HEK293T (cell line): ENCODE measurements at regions not wholly inside any gene's neighbourhood (a gene's known extent, or its start where the extent isn't known, plus 50 kb on each side); places are given as distances from the start of the nearest gene placed in this dataset.

Source experiments
- CTCF ChIA-PET: fragments of 350-600 bp; formaldehyde crosslinking; extraction: SDS; loops from one replicate; lab custom pipeline; 2021; ENCODE audit warnings: antibody characterized with exemption, inconsistent platforms; lab: Yijun Ruan, JAX
- POLR2A ChIA-PET: fragments of 350-600 bp; formaldehyde crosslinking; extraction: SDS; loops from one replicate; lab custom pipeline; 2020; ENCODE audit warnings: antibody characterized with exemption, inconsistent platforms; lab: Yijun Ruan, JAX
- DNase-seq: peaks from one replicate; pipeline ENCODE4 v3.0.0; 2012; ENCODE audit warnings: mixed read lengths; ENCODE audit errors: extremely low spot score
- ARNT ChIP-seq: fragments of 450-650 bp; IDR thresholded peaks from 2 replicates; pipeline ENCODE4 v1.6.1; 2017; ENCODE audit warnings: mild to moderate bottlenecking
- BHLHE40 ChIP-seq: fragments of 450-650 bp; IDR thresholded peaks from 2 replicates; pipeline ENCODE4 v1.6.1; 2016; ENCODE audit warnings: mild to moderate bottlenecking, moderate library complexity, borderline replicate concordance
- CTBP1 ChIP-seq: fragments of 450-650 bp; IDR thresholded peaks from 2 replicates; pipeline ENCODE4 v1.6.1; 2016; ENCODE audit warnings: borderline replicate concordance
- ELF4 ChIP-seq: fragments of 450-650 bp; IDR thresholded peaks from 2 replicates; pipeline ENCODE4 v1.6.1; 2017; ENCODE audit warnings: antibody characterized with exemption
- FOXA1 ChIP-seq: fragments of 450-650 bp; IDR thresholded peaks from 2 replicates; pipeline ENCODE4 v1.6.1; 2016; ENCODE audit warnings: mild to moderate bottlenecking
- FOXK2 ChIP-seq: fragments of 450-650 bp; IDR thresholded peaks from 2 replicates; pipeline ENCODE4 v1.6.1; 2016; ENCODE audit warnings: mild to moderate bottlenecking
- FOXM1 ChIP-seq: fragments of 450-650 bp; IDR thresholded peaks from 2 replicates; pipeline ENCODE4 v1.6.1; 2017; ENCODE audit warnings: mild to moderate bottlenecking, borderline replicate concordance
- HDGF ChIP-seq: fragments of 450-650 bp; IDR thresholded peaks from 2 replicates; pipeline ENCODE4 v1.6.1; 2017; ENCODE audit warnings: antibody characterized with exemption, borderline replicate concordance
- L3MBTL2 ChIP-seq: fragments of 450-650 bp; conservative IDR thresholded peaks from 2 replicates; pipeline ENCODE4 v1.6.1; 2016; ENCODE audit warnings: mild to moderate bottlenecking
- LEF1 ChIP-seq: fragments of 450-650 bp; IDR thresholded peaks from 2 replicates; pipeline ENCODE4 v1.6.1; 2017; ENCODE audit warnings: mild to moderate bottlenecking, borderline replicate concordance
- NFRKB ChIP-seq: fragments of 450-650 bp; IDR thresholded peaks from 2 replicates; pipeline ENCODE4 v1.6.1; 2016; ENCODE audit warnings: mild to moderate bottlenecking, moderate library complexity
- PKNOX1 ChIP-seq: fragments of 450-650 bp; IDR thresholded peaks from 2 replicates; pipeline ENCODE4 v1.6.1; 2016
- SP1 ChIP-seq: fragments of 450-650 bp; IDR thresholded peaks from 2 replicates; pipeline ENCODE4 v1.6.1; 2017
- SUZ12 ChIP-seq: fragments of 450-650 bp; IDR thresholded peaks from 2 replicates; pipeline ENCODE4 v1.6.1; 2016; ENCODE audit warnings: mild to moderate bottlenecking
- TARDBP ChIP-seq: fragments of 450-650 bp; IDR thresholded peaks from 2 replicates; pipeline ENCODE4 v1.6.1; 2016
- ZNF384 ChIP-seq: fragments of 450-650 bp; IDR thresholded peaks from 2 replicates; pipeline ENCODE4 v1.6.1; 2016

GRCh38 chr13:33379608-33380007, 94.1 kb upstream of the STARD13 start:
- ChIA-PET POLR2A (no interaction called here), CTCF (no interaction called here)
- DNase-seq: no peak
- TF ChIP-seq CTBP1: no peak
- no peak for TF ChIP-seq LEF1
- no peak for TF ChIP-seq HDGF
- TF ChIP-seq ARNT: no peak
- no peak for TF ChIP-seq ELF4
- no peak for TF ChIP-seq SUZ12
- TF ChIP-seq ZNF384: no peak

DNA sequence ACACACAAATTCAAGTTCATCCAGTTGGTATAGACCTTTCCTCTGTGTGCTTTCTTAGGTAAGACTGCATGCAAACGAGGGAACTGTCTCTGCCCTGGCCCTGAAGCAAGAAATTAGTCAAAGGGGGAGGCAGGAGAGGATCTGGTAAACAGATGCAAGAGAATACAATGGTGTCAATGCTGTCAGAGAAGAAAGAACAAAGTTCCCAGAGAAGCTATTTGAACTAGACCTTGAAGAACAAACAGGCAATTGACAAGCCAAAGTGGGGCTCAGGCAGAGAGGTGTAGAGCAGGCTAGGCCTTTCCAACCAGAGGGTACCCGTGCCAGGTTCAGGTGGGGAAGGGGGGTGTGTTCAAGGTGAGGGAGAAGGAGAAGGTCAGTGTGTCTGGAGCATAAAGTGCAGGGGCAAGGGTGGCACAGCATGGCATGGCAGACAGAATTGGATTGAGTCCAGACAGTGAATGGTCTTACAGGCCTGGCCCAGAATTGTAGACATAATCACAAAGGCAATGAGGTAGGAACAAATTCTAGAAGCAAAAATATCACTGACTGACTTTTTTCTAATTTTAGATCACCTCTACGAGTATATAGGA, 95.0 kb upstream of the STARD13 start:
- no peak for TF ChIP-seq CTBP1
- no peak for TF ChIP-seq FOXA1
- TF ChIP-seq BHLHE40: no peak
- TF ChIP-seq ZNF384: no peak
- no peak for TF ChIP-seq SUZ12
- TF ChIP-seq ARNT: no peak
- ChIA-PET CTCF (no interaction called here), POLR2A (no interaction called here)
- no peak for DNase-seq

DNA sequence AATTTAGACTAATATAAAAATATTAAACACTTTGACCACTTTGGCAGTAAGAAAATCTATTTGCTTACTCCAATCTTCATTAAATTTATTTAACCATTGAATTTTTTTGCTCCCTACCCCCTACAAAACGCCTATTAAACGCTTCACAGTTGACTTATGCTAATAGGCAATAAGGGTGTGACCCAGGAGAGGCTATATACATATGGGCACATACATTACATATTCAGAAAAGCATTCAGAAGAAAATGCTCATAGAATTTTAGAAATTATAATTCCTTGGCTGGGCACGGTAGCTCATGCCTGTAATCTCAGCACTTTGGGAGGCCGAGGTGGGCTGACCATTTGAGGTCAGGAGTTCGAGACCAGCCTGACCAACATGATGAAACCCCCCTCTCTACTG, 95.6 kb upstream of the STARD13 start:
- POLR2A ChIA-PET: no interaction called here
- TF ChIP-seq NFRKB: no peak
- DNase-seq: no peak
- CTCF ChIA-PET: no interaction called here

DNA sequence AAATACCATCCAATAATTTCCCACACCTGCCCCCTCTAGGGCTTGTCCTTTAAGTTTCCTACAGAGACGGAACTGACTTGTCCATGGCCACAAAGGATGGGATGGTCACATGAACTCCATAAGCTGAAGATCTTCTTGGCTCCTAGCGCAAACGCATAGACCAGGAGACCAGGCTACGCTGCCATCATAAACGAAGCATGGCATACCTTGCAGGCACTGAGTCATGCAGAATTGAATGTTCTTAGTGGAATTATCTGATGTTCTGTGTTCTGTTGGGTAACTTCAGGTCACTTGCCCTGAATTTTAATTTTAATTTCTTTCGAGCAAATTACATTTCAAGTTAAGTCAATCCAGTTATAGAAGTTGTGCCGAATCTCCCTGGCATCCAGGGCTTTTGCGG, 96.4 kb upstream of the STARD13 start:
- POLR2A ChIA-PET: no interaction called here
- TF ChIP-seq L3MBTL2 (no peak), FOXK2 (no peak), BHLHE40 (no peak), SP1 (no peak), SUZ12 (no peak), ZNF384 (no peak), TARDBP (no peak), PKNOX1 (no peak), LEF1 (no peak), FOXM1 (no peak), CTBP1 (no peak), NFRKB (no peak), ELF4 (no peak)
- no peak for DNase-seq
- CTCF ChIA-PET: no interaction called here

- no peak for TF ChIP-seq FOXM1
- TF ChIP-seq FOXA1: no peak
- no peak for TF ChIP-seq TARDBP
- no peak for TF ChIP-seq ZNF384
- no peak for TF ChIP-seq L3MBTL2
- TF ChIP-seq HDGF: no peak
- CTCF ChIA-PET: no interaction called here
- DNase-seq: no peak
- POLR2A ChIA-PET: no interaction called here
Measured at GRCh38 chr13:33383724-33384577, 98.4 kb upstream of the STARD13 start.

DNA sequence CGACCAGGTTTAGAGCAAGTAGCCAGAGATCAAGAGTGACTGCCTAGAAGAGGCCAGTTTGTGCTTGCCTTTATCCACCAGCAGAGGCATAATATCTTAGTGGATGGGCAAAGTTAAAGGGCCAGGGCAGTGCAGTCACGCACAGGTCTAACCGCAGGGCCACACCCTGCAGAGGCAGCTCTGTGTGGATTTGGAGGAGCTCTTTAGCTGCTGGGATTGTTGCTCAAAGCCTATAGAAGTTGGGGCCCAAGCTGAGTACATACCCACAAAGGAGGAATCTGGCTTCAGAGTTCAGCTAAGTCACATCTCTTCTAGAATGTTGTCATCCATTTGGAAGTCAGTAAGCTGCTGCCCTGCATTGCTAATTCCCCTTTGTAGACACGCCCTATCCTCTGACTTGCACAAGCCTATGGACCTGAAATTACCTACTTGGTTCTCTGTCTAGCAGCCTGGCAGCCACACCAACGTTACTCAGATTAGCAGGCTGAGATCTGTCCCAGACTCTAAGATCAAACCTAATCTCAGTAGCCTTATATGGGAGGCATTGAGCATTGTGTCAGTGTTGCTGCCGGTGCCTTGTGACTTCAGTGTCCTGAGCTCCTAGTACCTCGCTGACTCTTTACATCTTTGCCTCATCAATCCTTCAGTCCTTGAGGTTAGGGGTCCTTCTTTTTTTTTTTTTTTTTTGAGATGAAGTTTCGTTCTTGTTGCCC, 102.9 kb upstream of the STARD13 start:
- POLR2A ChIA-PET: no interaction called here
- DNase-seq: peak; percentile 14
- TF ChIP-seq ZNF384 (no peak), LEF1 (no peak), SP1 (no peak), TARDBP (no peak)
- CTCF ChIA-PET: no interaction called here

DNA sequence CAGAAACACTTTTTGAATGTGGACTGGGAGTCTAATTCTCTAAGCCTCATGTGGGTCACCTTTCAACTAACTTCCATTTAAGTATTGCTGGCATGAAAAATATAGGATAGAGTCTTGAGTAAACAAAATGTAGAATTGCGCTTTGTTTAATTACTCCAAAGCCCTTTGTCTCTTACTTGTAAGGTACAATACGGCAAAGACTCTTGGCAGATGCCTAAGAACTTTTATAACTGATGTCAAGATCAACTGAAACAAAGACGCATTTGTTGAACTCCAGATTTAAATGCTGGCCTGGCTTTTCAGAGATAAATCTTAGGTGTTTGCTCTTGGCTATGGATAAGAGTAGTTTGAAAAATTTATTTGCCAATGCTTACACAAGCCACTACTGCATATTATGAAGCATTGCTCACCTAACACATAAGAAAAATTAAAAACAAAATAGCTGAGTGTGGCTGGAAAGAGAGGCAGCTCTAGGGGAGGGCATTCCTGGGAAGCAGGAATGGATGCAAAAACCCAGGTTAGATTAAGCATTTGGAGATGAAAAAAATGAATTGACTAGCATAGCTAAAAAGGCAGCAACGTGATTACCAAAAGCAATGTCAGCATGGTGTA, 107.3 kb upstream of the STARD13 start:
- ChIA-PET CTCF (no interaction called here), POLR2A (no interaction called here)
- no peak for DNase-seq
- TF ChIP-seq BHLHE40: no peak
- no peak for TF ChIP-seq CTBP1
- TF ChIP-seq SUZ12: no peak
- TF ChIP-seq HDGF: no peak
- TF ChIP-seq FOXM1: no peak
- TF ChIP-seq FOXK2: no peak
- no peak for TF ChIP-seq LEF1
- no peak for TF ChIP-seq ARNT
- TF ChIP-seq TARDBP: no peak
- TF ChIP-seq SP1: no peak
- TF ChIP-seq FOXA1: no peak
- no peak for TF ChIP-seq NFRKB
- no peak for TF ChIP-seq ELF4
- TF ChIP-seq L3MBTL2: no peak
